ENCODE measurements at regions not wholly inside any gene's neighbourhood (a gene's known extent, or its start where the extent isn't known, plus 50 kb on each side); places are given as distances from the start of the nearest gene placed in this dataset.

GRCh38 chr2:204282525-204282924, 262.8 kb upstream of the PARD3B start:
- intact Hi-C loops (cut with DNase I), result no loop called here
- WGBS, 2 donors, result 69 to 80% methylated on average over 4 of the region's 4 CpGs
- H3K9me3 ChIP-seq, result peaks cover 0 to 5% (median 0%) of the 10 kb centered on the region in 11 donors

GRCh38 chr2:204289066-204289465, 256.2 kb upstream of the PARD3B start:
- no peak overlapping the region for H3K27ac ChIP-seq
- DNase-seq, result no peak
- H3K27me3 ChIP-seq, result no peaks in the 10 kb centered on the region
- H3K4me1 ChIP-seq, result peaks cover 0 to 8% (median 0%) of the 10 kb centered on the region in 9 donors
- H3K4me3 ChIP-seq, result no peak overlapping the region
- ATAC-seq, result no peak
- intact Hi-C loops (cut with DNase I), result loop anchor here in 1 of 10 donors (2.0 kb wide), 1 partner anchor 790 kb away; no protein-coding TSS in a partner anchor
- 97% methylated on average over 1 of the region's 1 CpG for WGBS, 2 donors
- H3K9me3 ChIP-seq, result peaks cover 0 to 5% (median 0%) of the 10 kb centered on the region in 11 donors
- no peaks in the 10 kb centered on the region for H3K36me3 ChIP-seq
- no peak for TF ChIP-seq CTCF (IDR thresholded peaks at IDR 0.05)

More at GRCh38 chr2:204282525-204282924, 262.8 kb upstream of the PARD3B start:
- H3K27ac ChIP-seq, result no peak overlapping the region
- no peaks in the 10 kb centered on the region for H3K36me3 ChIP-seq
- ATAC-seq (no peak), DNase-seq (no peak)
- no peak overlapping the region for H3K4me3 ChIP-seq
- peaks cover 0 to 8% (median 0%) of the 10 kb centered on the region in 9 donors for H3K4me1 ChIP-seq
- peaks cover 0 to 4% (median 0%) of the 10 kb centered on the region in 7 donors for H3K27me3 ChIP-seq
- TF ChIP-seq CTCF (IDR thresholded peaks at IDR 0.05), result no peak

GRCh38 chr2:204292439-204292838, 252.8 kb upstream of the PARD3B start:
- no peak for TF ChIP-seq CTCF (IDR thresholded peaks at IDR 0.05)
- ATAC-seq, result no peak
- no peaks in the 10 kb centered on the region for H3K9me3 ChIP-seq
- H3K27ac ChIP-seq, result no peak overlapping the region
- H3K27me3 ChIP-seq, result no peaks in the 10 kb centered on the region
- intact Hi-C loops (cut with DNase I), result no loop called here
- no peak overlapping the region for H3K4me3 ChIP-seq
- no peaks in the 10 kb centered on the region for H3K36me3 ChIP-seq
- WGBS, 2 donors, result 93% methylated on average over 4 of the region's 4 CpGs
- H3K4me1 ChIP-seq, result no peaks in the 10 kb centered on the region
- no peak for DNase-seq

- WGBS, 2 donors, result 92 to 93% methylated on average over 4 of the region's 4 CpGs
- intact Hi-C loops (cut with DNase I), result no loop called here
Measured at GRCh38 chr2:204293884-204294747, 251.2 kb upstream of the PARD3B start.

More at GRCh38 chr2:204293884-204294747, 251.2 kb upstream of the PARD3B start:
- no peak overlapping the region for H3K27ac ChIP-seq
- no peaks in the 10 kb centered on the region for H3K9me3 ChIP-seq
- no peak overlapping the region for H3K4me3 ChIP-seq
- no peak for TF ChIP-seq CTCF (IDR thresholded peaks at IDR 0.05)
- ATAC-seq, result no peak
- no peak for DNase-seq
- H3K36me3 ChIP-seq, result no peaks in the 10 kb centered on the region
- no peaks in the 10 kb centered on the region for H3K4me1 ChIP-seq
- no peaks in the 10 kb centered on the region for H3K27me3 ChIP-seq

All from heart right ventricle (tissue), 16 donors.